GM12878 (cell line): ENCODE measurements at regions not wholly inside any gene's neighbourhood (a gene's known extent, or its start where the extent isn't known, plus 50 kb on each side); places are given as distances from the start of the nearest gene placed in this dataset.

Experiments
- ATAC-seq: fragments of 200-7000 bp; cut with Tn5 transposase; 3 replicates; pipeline ENCODE4 v1.9.1; 2020; ENCODE audit warnings: mild to moderate bottlenecking, moderate library complexity
- BruUV-seq: library from RNA; stranded (reverse); fragments of 400-500 nt; replicated peaks from 2 replicates; lab custom pipeline; 2021; lab: Mats Ljungman, UMichigan
- CTCF ChIA-PET: fragments of 300-600 bp; sonication (Branson Sonifier 250); formaldehyde crosslinking; extraction: SDS; loops from one replicate; lab custom pipeline; 2021; ENCODE audit warnings: inconsistent platforms; lab: Yijun Ruan, JAX
- POLR2A ChIA-PET: fragments of 350-600 bp; formaldehyde crosslinking; extraction: SDS; loops from one replicate; lab custom pipeline; 2021; ENCODE audit warnings: inconsistent platforms; lab: Charles Lee
- RAD21 ChIA-PET: fragments of 300-600 bp; sonication (Branson Sonifier 250); formaldehyde crosslinking; loops from one replicate; lab custom pipeline; 2023; ENCODE audit warnings: antibody characterized with exemption; ENCODE audit not compliant: unreplicated experiment; lab: Charles Lee
- SMC1A ChIA-PET: fragments of 300-600 bp; sonication (Branson Sonifier 250); formaldehyde crosslinking; loops from one replicate; lab custom pipeline; 2023; ENCODE audit not compliant: unreplicated experiment, uncharacterized antibody; lab: Charles Lee
- DNase-seq: peaks from one replicate; pipeline ENCODE4 v3.0.0-alpha.2; 2011; ENCODE audit warnings: low read depth, low spot score
- FAIRE-seq: peaks from 3 replicates; lab custom pipeline; 2011; peaks lifted over from hg19 to GRCh38; lab: Jason Lieb, UNC
- H2AFZ ChIP-seq: 2 replicates; pipeline ENCODE4 v1.6.0; 2011; ENCODE audit warnings: low read depth, low read length, control low read depth; ENCODE audit not compliant: control insufficient read depth
- H3K27ac ChIP-seq: 2 replicates; pipeline ENCODE4 v1.5.1; 2011; ENCODE audit warnings: control low read depth; ENCODE audit not compliant: control insufficient read depth, insufficient read depth
- H3K27me3 ChIP-seq, 2 experiments: replicated peaks in 1 of 2; 2 replicates each; pipeline versions ENCODE4 v1.6.0 to v1.6.1; 2011; ENCODE audit warnings: low read length in 1 of 2; ENCODE audit not compliant: control insufficient read depth in 2 of 2, insufficient read depth in 2 of 2
- H3K36me3 ChIP-seq, 2 experiments: 2 replicates each; pipeline ENCODE4 v1.5.1; 2011; ENCODE audit warnings: low read length in 1 of 2; ENCODE audit not compliant: control insufficient read depth in 2 of 2, insufficient read depth in 2 of 2
- H3K4me1 ChIP-seq: 2 replicates; pipeline ENCODE4 v1.6.1; 2011; ENCODE audit warnings: mild to moderate bottlenecking, low read length, moderate library complexity, mixed read lengths; ENCODE audit not compliant: control insufficient read depth, insufficient read depth
- H3K4me2 ChIP-seq: 2 replicates; pipeline ENCODE4 v1.6.0; 2011; ENCODE audit warnings: control low read depth; ENCODE audit not compliant: control insufficient read depth, insufficient read depth
- H3K4me3 ChIP-seq: fragments of 200-600 bp; sonication (generic); 2 replicates; pipeline ENCODE4 v1.5.1; 2016
- H3K79me2 ChIP-seq: 2 replicates; pipeline ENCODE4 v1.6.0; 2011; ENCODE audit warnings: low read length; ENCODE audit not compliant: control insufficient read depth, insufficient read depth
- H3K9ac ChIP-seq: 2 replicates; pipeline ENCODE4 v1.8.0; 2011; ENCODE audit warnings: low read length, control low read depth, mixed read lengths; ENCODE audit not compliant: control insufficient read depth, insufficient read depth
- H3K9me3 ChIP-seq: replicated peaks from 3 replicates; pipeline ENCODE4 v1.5.1; 2011; ENCODE audit warnings: mild to moderate bottlenecking, low read length; ENCODE audit not compliant: control insufficient read depth, insufficient read depth
- H4K20me1 ChIP-seq: 2 replicates; pipeline ENCODE4 v1.6.0; 2011; ENCODE audit not compliant: control insufficient read depth, insufficient read depth
- CBFB ChIP-seq: IDR thresholded peaks from 2 replicates; pipeline ENCODE4 v1.6.1; 2016; ENCODE audit warnings: antibody characterized with exemption, low read depth
- CREB1 ChIP-seq: IDR thresholded peaks from 2 replicates; pipeline ENCODE4 v1.6.1; 2012; ENCODE audit warnings: low read depth, mild to moderate bottlenecking, inconsistent platforms
- E4F1 ChIP-seq: fragments of 450-650 bp; IDR thresholded peaks from 2 replicates; pipeline ENCODE4 v1.6.1; 2018; ENCODE audit warnings: borderline replicate concordance, mild to moderate bottlenecking; ENCODE audit not compliant: partially characterized antibody
- ESRRA ChIP-seq: IDR thresholded peaks from 2 replicates; pipeline ENCODE4 v1.6.1; 2012; ENCODE audit warnings: mild to moderate bottlenecking, low read length, improper control_type of control experiment
- FOXM1 ChIP-seq: IDR thresholded peaks from 2 replicates; pipeline ENCODE4 v1.6.1; 2012; ENCODE audit warnings: low read depth, mild to moderate bottlenecking, inconsistent platforms, low read length, moderate library complexity
- IKZF1 ChIP-seq: fragments of 450-650 bp; conservative IDR thresholded peaks from 2 replicates; pipeline ENCODE4 v1.6.1; 2017; ENCODE audit warnings: antibody characterized with exemption, mild to moderate bottlenecking
- KAT2A ChIP-seq: conservative IDR thresholded peaks from 2 replicates; pipeline ENCODE4 v1.6.1; 2011; ENCODE audit warnings: low read depth, low read length; ENCODE audit not compliant: control insufficient read depth
- KDM1A ChIP-seq: fragments of 200-600 bp; sonication (generic); IDR thresholded peaks from 2 replicates; pipeline ENCODE4 v1.6.1; 2016; ENCODE audit warnings: borderline replicate concordance
- MEF2A ChIP-seq: IDR thresholded peaks from 2 replicates; pipeline ENCODE4 v1.6.1; 2011; ENCODE audit warnings: low read depth, mild to moderate bottlenecking, low read length, moderate library complexity; ENCODE audit not compliant: insufficient read depth
- NFYA ChIP-seq: IDR thresholded peaks from 2 replicates; pipeline ENCODE4 v1.6.1; 2011; ENCODE audit warnings: low read depth, mild to moderate bottlenecking, low read length, improper control_type of control experiment, borderline replicate concordance
- RB1 ChIP-seq: fragments of 450-650 bp; formaldehyde crosslinking; IDR thresholded peaks from 2 replicates; pipeline ENCODE4 v1.6.1; 2017; ENCODE audit warnings: mild to moderate bottlenecking, borderline replicate concordance
- SUZ12 ChIP-seq: fragments of 200-600 bp; sonication (generic); IDR thresholded peaks from one replicate; pipeline ENCODE4 v1.6.1; 2018; ENCODE audit warnings: antibody characterized with exemption, mild to moderate bottlenecking; ENCODE audit not compliant: unreplicated experiment
- ZNF24 ChIP-seq: fragments of 450-650 bp; IDR thresholded peaks from 2 replicates; pipeline ENCODE4 v1.6.1; 2017; ENCODE audit warnings: antibody characterized with exemption, mild to moderate bottlenecking
- WGBS: methylation state at CpG from one replicate; pipeline ENCODE4 v1.1.6; 2016; ENCODE audit warnings: low lambda C conversion rate; ENCODE audit not compliant: insufficient replicate concordance, insufficient coverage; ENCODE audit errors: missing lambda C conversion rate; 5-methylcytosine and 5-hydroxymethylcytosine counted together
- in situ Hi-C: fragments of 300-500 bp; cut with MboI; formaldehyde crosslinking; loops from 9 replicates; pipeline ENCODE4 v1.14.3; 2018; ENCODE audit warnings: mixed read lengths
- intact Hi-C: fragments of 100-400 bp; cut with micrococcal nuclease; formaldehyde crosslinking; loops from one replicate; pipeline ENCODE4 v1.14.2; 2022; ENCODE audit not compliant: unreplicated experiment

- Histone ChIP-seq H4K20me1 (no peaks in the 10 kb centered on the region), H3K36me3 (no peaks in the 10 kb centered on the region), H3K79me2 (no peaks in the 10 kb centered on the region), H3K4me3 (no peak overlapping the region), H3K4me1 (no peaks in the 10 kb centered on the region), H3K27me3 (no peaks in the 10 kb centered on the region), H3K4me2 (no peak overlapping the region), H2AFZ (no peak overlapping the region), H3K9ac (no peak overlapping the region), H3K27ac (no peak overlapping the region), H3K9me3 (no peaks in the 10 kb centered on the region)
- FAIRE-seq, result no peak
- in situ Hi-C loops (no loop called here), intact Hi-C loops (no loop called here)
- POLR2A ChIA-PET, result no interaction called here
- 0% methylated on average over 2 of the region's 2 CpGs for WGBS
- no peak for DNase-seq
- CTCF ChIA-PET, result no interaction called here
- no peak for TF ChIP-seq MEF2A
- TF ChIP-seq ESRRA, result no peak
- TF ChIP-seq ZNF24, result no peak
- no peak for TF ChIP-seq KDM1A
- no peak for TF ChIP-seq CREB1
- no peak for TF ChIP-seq CBFB
- TF ChIP-seq KAT2A, result no peak
- no peak for TF ChIP-seq FOXM1
- TF ChIP-seq NFYA, result no peak
- TF ChIP-seq RB1, result no peak
- no peak for TF ChIP-seq IKZF1
- no peak for TF ChIP-seq SUZ12
- TF ChIP-seq E4F1, result no peak
- ATAC-seq, result no peak
- SMC1A ChIA-PET, result no interaction called here
- RAD21 ChIA-PET, result no interaction called here
- BruUV-seq, result no TSS peak
These were observed 281.9 kb downstream of the FIGN start for GRCh38 chr2:163453920-163454319.
